CD8-positive, alpha-beta memory T cell (primary cell): ENCODE measurements at regions not wholly inside any gene's neighbourhood (a gene's known extent, or its start where the extent isn't known, plus 50 kb on each side); places are given as distances from the start of the nearest gene placed in this dataset.

ENCODE experiments used
- CTCF ChIA-PET: fragments of 350-600 bp; sonication (Branson Sonifier 250); formaldehyde crosslinking; loops from one replicate; lab custom pipeline; 2021; ENCODE audit warnings: antibody characterized with exemption; lab: Charles Lee
- POLR2A ChIA-PET: fragments of 350-600 bp; sonication (Branson Sonifier 250); formaldehyde crosslinking; loops from one replicate; lab custom pipeline; 2021; ENCODE audit warnings: antibody characterized with exemption; lab: Charles Lee
- DNase-seq, 5 donors: peaks; one replicate each; pipeline versions ENCODE4 v3.0.0 to v3.0.0-alpha.2; 2020 to 2022; ENCODE audit warnings: mixed read lengths in 1 of 5
- H3K27ac ChIP-seq: one replicate; pipeline ENCODE4 v1.7.0; 2013; ENCODE audit warnings: low read depth, mild to moderate bottlenecking, low read length, moderate library complexity
- H3K27me3 ChIP-seq: 2 replicates; pipeline ENCODE4 v1.7.0; 2013; ENCODE audit warnings: low read length, mild to moderate bottlenecking; ENCODE audit not compliant: insufficient read depth, poor library complexity, severe bottlenecking
- H3K36me3 ChIP-seq: 2 replicates; pipeline ENCODE4 v1.7.0; 2013; ENCODE audit warnings: mild to moderate bottlenecking, low read length, moderate library complexity; ENCODE audit not compliant: insufficient read depth
- H3K4me1 ChIP-seq: 2 replicates; pipeline ENCODE4 v1.7.0; 2013; ENCODE audit warnings: mild to moderate bottlenecking, low read length, moderate library complexity; ENCODE audit not compliant: insufficient read depth
- H3K4me3 ChIP-seq: 2 replicates; pipeline ENCODE4 v1.7.0; 2013; ENCODE audit warnings: mild to moderate bottlenecking, low read length
- H3K9me3 ChIP-seq: 2 replicates; pipeline ENCODE4 v1.7.0; 2013; ENCODE audit warnings: mild to moderate bottlenecking, low read length
- H3K27ac Mint-ChIP-seq, 8 donors: one replicate each; pipeline ENCODE4 v1.8.0; 2020 to 2021; ENCODE audit warnings: mixed read lengths in 8 of 8, mild to moderate bottlenecking in 6 of 8, inconsistent platforms in 3 of 8, moderate library complexity in 3 of 8
- H3K27me3 Mint-ChIP-seq, 2 donors: one replicate each; pipeline ENCODE4 v1.8.0; 2020 to 2021; ENCODE audit warnings: mixed read lengths in 2 of 2, mild to moderate bottlenecking in 1 of 2, moderate library complexity in 1 of 2
- H3K36me3 Mint-ChIP-seq, 3 donors: one replicate each; pipeline ENCODE4 v1.8.0; 2020 to 2021; ENCODE audit warnings: mixed read lengths in 3 of 3, inconsistent platforms in 1 of 3, mild to moderate bottlenecking in 1 of 3
- H3K4me1 Mint-ChIP-seq, 3 donors: one replicate each; pipeline ENCODE4 v1.8.0; 2020 to 2021; ENCODE audit warnings: mixed read lengths in 3 of 3, inconsistent platforms in 1 of 3, mild to moderate bottlenecking in 1 of 3
- H3K4me3 Mint-ChIP-seq, 7 donors: one replicate each; pipeline ENCODE4 v1.8.0; 2020 to 2021; ENCODE audit warnings: mixed read lengths in 7 of 7, mild to moderate bottlenecking in 6 of 7, moderate library complexity in 4 of 7, inconsistent platforms in 2 of 7
- H3K9me3 Mint-ChIP-seq, 5 donors: one replicate each; pipeline ENCODE4 v1.8.0; 2020 to 2022; ENCODE audit warnings: mixed read lengths in 5 of 5, mild to moderate bottlenecking in 3 of 5, moderate library complexity in 2 of 5, inconsistent platforms in 1 of 5

GRCh38 chr1:61515096-61515495 lies 209.8 kb downstream of the TM2D1 start:
- no peaks in the 10 kb centered on the region for H3K9me3 Mint-ChIP-seq
- peaks cover 0 to 1% of the 10 kb centered on the region in 2 donors for H3K27me3 Mint-ChIP-seq
- no peaks in the 10 kb centered on the region for H3K9me3 ChIP-seq
- peaks cover 0 to 5% (median 0%) of the 10 kb centered on the region in 3 donors for H3K4me1 Mint-ChIP-seq
- H3K27ac ChIP-seq, result no peak overlapping the region
- H3K4me3 ChIP-seq, result no peak overlapping the region
- ChIA-PET CTCF (no interaction called here), POLR2A (no interaction called here)
- no peaks in the 10 kb centered on the region for H3K36me3 Mint-ChIP-seq
- no peak for DNase-seq
- H3K27me3 ChIP-seq, result no peaks in the 10 kb centered on the region
- H3K4me1 ChIP-seq, result no peaks in the 10 kb centered on the region
- H3K4me3 Mint-ChIP-seq, result no peak overlapping the region
- H3K36me3 ChIP-seq, result no peaks in the 10 kb centered on the region
- H3K27ac Mint-ChIP-seq, result no peak overlapping the region
